Heart right ventricle (tissue), 16 donors: ENCODE measurements at regions not wholly inside any gene's neighbourhood (a gene's known extent, or its start where the extent isn't known, plus 50 kb on each side); places are given as distances from the start of the nearest gene placed in this dataset.
"Not testable (repeated sequence)": the region's sequence is repeated elsewhere in the genome, so short reads cannot be mapped to it uniquely, and the experiment has no call there.

Experiments used
- ATAC-seq, 8 donors: fragments of 200-7000 bp; cut with Tn5 transposase; one replicate each; pipeline ENCODE4 v1.9.1; 2020; ENCODE audit warnings: mild to moderate bottlenecking in 8 of 8, moderate library complexity in 8 of 8, moderate number of reproducible peaks in 1 of 8
- DNase-seq, 2 donors: peaks; one replicate each; pipeline ENCODE4 v3.0.0-alpha.2; 2020
- H3K27ac ChIP-seq, 10 donors: fragments of 200-600 bp; sonication (generic) in 2 of 10; one replicate each; pipeline versions ENCODE4 v1.5.0 to v1.8.0; 2020 to 2022; ENCODE audit warnings: mild to moderate bottlenecking in 3 of 10
- H3K27me3 ChIP-seq, 7 donors: fragments of 200-600 bp; one replicate each; pipeline ENCODE4 v1.8.0; 2021 to 2022; ENCODE audit warnings: mild to moderate bottlenecking in 2 of 7
- H3K36me3 ChIP-seq, 9 donors: fragments of 200-600 bp; sonication (generic) in 1 of 9; one replicate each; pipeline versions ENCODE4 v1.5.0 to v1.8.0; 2020 to 2022; ENCODE audit warnings: mild to moderate bottlenecking in 2 of 9
- H3K4me1 ChIP-seq, 9 donors: fragments of 200-600 bp; sonication (generic) in 1 of 9; one replicate each; pipeline versions ENCODE4 v1.5.0 to v1.8.0; 2020 to 2022; ENCODE audit warnings: mild to moderate bottlenecking in 4 of 9
- H3K4me3 ChIP-seq, 10 donors: fragments of 200-600 bp; sonication (generic) in 2 of 10; one replicate each; pipeline versions ENCODE4 v1.5.0 to v1.8.0; 2020 to 2022; ENCODE audit warnings: mild to moderate bottlenecking in 7 of 10, moderate library complexity in 2 of 10
- H3K9me3 ChIP-seq, 11 donors: fragments of 200-600 bp in 10 of 11; sonication (generic) in 2 of 11; one replicate each; pipeline versions ENCODE4 v1.5.0 to v1.8.0; 2013 to 2022; ENCODE audit warnings: mild to moderate bottlenecking in 2 of 11, control low read depth in 1 of 11, moderate library complexity in 1 of 11
- WGBS, 2 donors: extraction: QIAGEN DNeasy Blood & Tissue Kit; methylation state at CpG; one replicate each; pipeline ENCODE4 v1.1.7; 2013; ENCODE audit warnings: inconsistent platforms in 1 of 2; 5-methylcytosine and 5-hydroxymethylcytosine counted together
- intact Hi-C, 10 donors: fragments of 100-400 bp; cut with DNase I; formaldehyde crosslinking; loops; one replicate each; pipeline versions ENCODE4 v1.11.1 to v1.14.2; 2022
- TF ChIP-seq, protein P1 (sequence below), 9 donors: fragments of 200-600 bp; sonication (generic) in 2 of 9; IDR thresholded peaks; one replicate each; pipeline versions ENCODE4 v1.5.0 to v1.8.0; 2021 to 2022; ENCODE audit warnings: antibody characterized with exemption in 9 of 9, mild to moderate bottlenecking in 5 of 9, moderate library complexity in 1 of 9
- donor health status: Arrhythmogenic right ventricular cardiomyopathy.
- donor health status: ischemic (EF 13 %, LVEDD 7.1; RV severe dilation, severe dysfunction).
- donor health status: healthy with polysubstance abuse.
- donor health status: DM: no; HTN: yes; CAD: no.
- donor health status: DM: no; HTN: no; CAD: no.
- donor health status: ischemic (EF 25% LVEDD 6.9; RV normal size, moderate dysfunction).
- donor health status: ischemic (EF 25% LVEDD 5.7; RV mildly dilated, moderate dysfunction).
- donor health status: healthy.
- donor health status: DM: yes; HTN: yes; CAD: no.
- donor health status: Ischemic cardiomyopathy.
- donor health status: ischemic (EF 35%, LVEDD 5.7; RV mildly dilated, moderate dysfunction).
- donor health status: nonischemic (EF 11% LVEDD 7.7; RV severe dilation, severe dysfunction).
- donor health status: DM: yes; HTN: yes; CAD: no.
- donor health status: PGD.
- donor health status: ischemic (EF 29% LVEDD 5.4; RV normal size, mild dysfunction).
- donor health status: nonischemic (EF 23%, LVEDD 6.1; RV moderate dilation, normal function).

DNA sequence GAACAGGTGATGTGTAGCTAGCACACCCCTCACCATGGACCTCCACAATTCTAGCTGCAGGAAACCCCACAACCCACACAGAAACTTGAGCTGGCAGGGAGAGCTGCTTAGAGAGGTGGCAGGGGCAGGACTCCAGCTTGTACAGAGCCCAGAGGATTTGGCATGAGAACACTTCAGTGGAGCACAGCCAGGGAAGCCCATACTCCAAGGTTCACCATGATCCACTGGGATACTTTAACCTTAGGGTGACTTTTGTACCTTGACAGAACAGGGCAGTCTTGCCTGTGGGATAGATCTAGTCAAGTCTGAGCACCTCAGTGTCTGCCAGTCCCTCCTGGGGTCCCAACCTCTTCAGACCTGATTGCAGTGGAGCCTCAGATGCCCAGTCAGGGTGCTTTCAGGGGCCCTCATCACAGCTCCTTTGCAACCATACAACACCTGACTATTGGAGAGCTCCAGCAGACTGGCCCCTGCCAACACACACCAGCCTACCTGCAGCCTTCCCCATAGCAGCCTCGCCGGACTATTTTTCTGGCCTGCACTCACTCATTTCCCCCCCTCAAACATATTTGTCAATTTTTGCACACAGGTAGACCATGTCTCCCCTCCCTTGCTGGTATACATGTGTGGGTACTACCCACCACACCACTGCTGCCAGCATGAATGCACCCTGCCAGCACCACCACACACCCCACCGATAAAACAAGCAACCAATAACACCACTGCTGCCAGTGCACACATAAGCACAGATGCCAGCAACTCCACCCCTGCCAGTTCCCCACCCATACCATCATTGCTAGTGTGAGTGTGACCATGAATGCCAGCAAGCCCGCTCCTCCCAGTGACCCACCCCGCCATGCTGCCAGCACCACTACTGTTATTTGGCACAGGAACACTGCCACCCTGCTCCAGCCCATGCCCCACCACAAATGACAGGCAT, 56.0 kb upstream of the CDX4 start:
- TF ChIP-seq, protein P1, sequence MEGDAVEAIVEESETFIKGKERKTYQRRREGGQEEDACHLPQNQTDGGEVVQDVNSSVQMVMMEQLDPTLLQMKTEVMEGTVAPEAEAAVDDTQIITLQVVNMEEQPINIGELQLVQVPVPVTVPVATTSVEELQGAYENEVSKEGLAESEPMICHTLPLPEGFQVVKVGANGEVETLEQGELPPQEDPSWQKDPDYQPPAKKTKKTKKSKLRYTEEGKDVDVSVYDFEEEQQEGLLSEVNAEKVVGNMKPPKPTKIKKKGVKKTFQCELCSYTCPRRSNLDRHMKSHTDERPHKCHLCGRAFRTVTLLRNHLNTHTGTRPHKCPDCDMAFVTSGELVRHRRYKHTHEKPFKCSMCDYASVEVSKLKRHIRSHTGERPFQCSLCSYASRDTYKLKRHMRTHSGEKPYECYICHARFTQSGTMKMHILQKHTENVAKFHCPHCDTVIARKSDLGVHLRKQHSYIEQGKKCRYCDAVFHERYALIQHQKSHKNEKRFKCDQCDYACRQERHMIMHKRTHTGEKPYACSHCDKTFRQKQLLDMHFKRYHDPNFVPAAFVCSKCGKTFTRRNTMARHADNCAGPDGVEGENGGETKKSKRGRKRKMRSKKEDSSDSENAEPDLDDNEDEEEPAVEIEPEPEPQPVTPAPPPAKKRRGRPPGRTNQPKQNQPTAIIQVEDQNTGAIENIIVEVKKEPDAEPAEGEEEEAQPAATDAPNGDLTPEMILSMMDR (IDR thresholded peaks at IDR 0.05), result no peak
- no peaks in the 10 kb centered on the region for H3K4me1 ChIP-seq
- DNase-seq (no peak), ATAC-seq (no peak)
- no peak overlapping the region for H3K27ac ChIP-seq
- no peak overlapping the region for H3K4me3 ChIP-seq
- no peaks in the 10 kb centered on the region for H3K36me3 ChIP-seq
- no peaks in the 10 kb centered on the region for H3K27me3 ChIP-seq
- WGBS, 2 donors, result 87 to 88% methylated on average over 5 of the region's 5 CpGs
- H3K9me3 ChIP-seq, result peaks cover 0 to 18% (median 0%) of the 10 kb centered on the region in 11 donors
- intact Hi-C loops, result no loop called here

DNA sequence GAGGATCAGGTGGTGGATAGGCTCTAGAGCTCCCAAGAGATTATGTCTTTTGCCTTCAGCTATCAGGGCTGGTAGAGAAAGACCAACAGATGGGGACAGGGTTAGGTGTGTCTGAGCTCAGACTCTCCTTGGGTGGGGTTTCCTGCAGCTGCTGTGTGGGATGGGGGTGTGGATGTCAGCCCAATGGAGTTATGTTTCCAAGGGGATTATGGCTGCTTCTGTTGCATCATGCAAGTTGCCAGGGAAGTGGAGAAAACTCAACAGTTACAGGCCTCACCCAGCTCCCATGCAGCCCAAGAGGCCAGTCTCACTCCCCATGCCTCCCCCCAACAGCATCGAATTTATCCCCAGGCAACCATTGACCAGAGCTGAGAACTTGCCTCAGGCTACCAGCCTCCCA, 80.2 kb upstream of the CDX4 start:
- H3K4me1 ChIP-seq, result no peaks in the 10 kb centered on the region
- no peak for ATAC-seq
- no peaks in the 10 kb centered on the region for H3K36me3 ChIP-seq
- intact Hi-C loops, result no loop called here
- no peak overlapping the region for H3K4me3 ChIP-seq
- H3K9me3 ChIP-seq, result peaks cover 0 to 15% (median 0%) of the 10 kb centered on the region in 11 donors
- TF ChIP-seq, protein P1 (IDR thresholded peaks at IDR 0.05), result no peak
- H3K27ac ChIP-seq, result no peak overlapping the region
- H3K27me3 ChIP-seq, result peaks cover 0 to 10% (median 0%) of the 10 kb centered on the region in 7 donors
- 80 to 91% methylated on average over 1 of the region's 1 CpG for WGBS, 2 donors
- DNase-seq, result no peak

DNA sequence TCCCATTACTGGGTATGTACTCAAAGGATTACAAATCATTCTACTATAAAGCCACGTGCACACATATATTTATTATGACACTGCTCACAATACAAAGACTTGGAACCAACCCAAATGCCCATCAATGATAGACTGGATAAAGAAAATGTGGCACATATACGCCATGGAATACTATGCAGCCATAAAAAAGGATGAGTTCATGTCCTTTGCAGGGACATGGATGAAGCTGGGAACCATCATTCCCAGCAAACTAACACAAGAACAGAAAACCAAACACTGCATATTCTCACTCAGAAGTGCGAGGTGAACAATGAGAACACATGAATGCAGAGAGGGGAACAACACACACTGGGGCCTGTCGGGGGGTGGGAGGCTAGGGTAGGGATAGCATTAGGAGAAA, 89.6 kb upstream of the CDX4 start:
- H3K4me1 ChIP-seq, H3K27ac ChIP-seq, intact Hi-C loops, DNase-seq, H3K9me3 ChIP-seq, H3K4me3 ChIP-seq, ATAC-seq, H3K36me3 ChIP-seq: not testable (repeated sequence)
- 85 to 86% methylated on average over 4 of the region's 4 CpGs for WGBS, 2 donors
- H3K27me3 ChIP-seq, result peaks cover 0 to 19% (median 0%) of the 10 kb centered on the region in 7 donors

DNA sequence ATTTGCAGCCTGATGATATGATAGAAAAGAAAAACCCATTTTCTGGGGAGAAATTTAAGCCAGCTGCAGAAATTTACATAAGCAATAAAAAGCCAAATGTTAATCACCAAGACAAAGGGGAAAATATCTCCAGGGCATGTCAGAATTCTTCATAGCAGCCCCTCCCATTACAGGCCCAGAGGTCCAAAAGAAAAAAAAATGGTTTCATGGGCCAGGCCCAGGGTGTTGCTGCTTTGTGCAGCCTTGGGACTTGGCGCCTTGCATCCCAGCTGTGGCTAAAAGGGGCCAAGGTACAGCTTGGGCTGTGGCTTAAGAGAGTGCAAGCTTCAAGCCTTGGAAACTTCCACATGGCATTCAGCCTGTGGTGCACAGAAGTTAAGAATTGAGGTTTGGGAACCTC, 97.9 kb upstream of the CDX4 start:
- WGBS, 2 donors, result 36 to 53% methylated on average over 1 of the region's 1 CpG
- H3K27ac ChIP-seq, result no peak overlapping the region
- no peak for ATAC-seq
- H3K36me3 ChIP-seq, result no peaks in the 10 kb centered on the region
- intact Hi-C loops, result no loop called here
- TF ChIP-seq, protein P1 (IDR thresholded peaks at IDR 0.05), result no peak
- H3K4me3 ChIP-seq, result no peak overlapping the region
- peaks cover 0 to 36% (median 0%) of the 10 kb centered on the region in 11 donors for H3K9me3 ChIP-seq
- no peak for DNase-seq
- H3K27me3 ChIP-seq, result peaks cover 0 to 5% (median 0%) of the 10 kb centered on the region in 7 donors
- H3K4me1 ChIP-seq, result no peaks in the 10 kb centered on the region

DNA sequence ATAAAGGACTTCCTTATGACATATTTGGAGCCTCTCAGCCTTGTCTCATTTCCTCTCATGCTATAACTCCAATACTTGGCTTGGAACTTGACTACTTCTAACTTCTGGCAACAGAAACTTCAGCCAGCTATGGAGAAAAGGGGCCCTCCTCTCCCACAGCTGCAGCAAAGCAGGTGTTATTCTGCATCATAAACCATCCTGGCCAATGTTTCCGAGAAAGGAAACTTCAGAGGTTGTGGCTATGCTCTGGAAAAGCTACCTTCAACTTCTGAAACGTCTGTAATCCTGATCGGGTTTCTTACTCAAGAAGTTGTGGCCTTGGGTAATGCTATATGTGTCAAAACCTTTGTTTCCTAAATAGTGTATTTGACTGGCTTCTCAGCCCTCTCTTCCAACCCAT, 109.5 kb upstream of the CDX4 start:
- no peak for ATAC-seq

More for the DNA sequence above, 109.5 kb upstream of the CDX4 start:
- DNase-seq, result no peak
- H3K9me3 ChIP-seq, result peaks cover 0 to 27% (median 10%) of the 10 kb centered on the region in 11 donors
- intact Hi-C loops, result no loop called here
- no peaks in the 10 kb centered on the region for H3K36me3 ChIP-seq
- WGBS, 2 donors, result 68 to 71% methylated on average over 3 of the region's 3 CpGs
- TF ChIP-seq, protein P1 (IDR thresholded peaks at IDR 0.05), result no peak
- peaks cover 0 to 10% (median 0%) of the 10 kb centered on the region in 7 donors for H3K27me3 ChIP-seq
- no peak overlapping the region for H3K4me3 ChIP-seq
- no peak overlapping the region for H3K27ac ChIP-seq
- H3K4me1 ChIP-seq, result no peaks in the 10 kb centered on the region
